Mesothelial cell of epicardium (in vitro differentiated cells): ENCODE measurements at regions not wholly inside any gene's neighbourhood (a gene's known extent, or its start where the extent isn't known, plus 50 kb on each side); places are given as distances from the start of the nearest gene placed in this dataset.

ENCODE experiments used
- DNase-seq, 2 experiments: peaks; one replicate each; pipeline ENCODE4 v3.0.0; 2021; ENCODE audit warnings: low spot score in 2 of 2; ENCODE audit not compliant: unreplicated experiment in 2 of 2
- H3K27ac Mint-ChIP-seq: 2 replicates; pipeline ENCODE4 v1.8.0; 2021; ENCODE audit warnings: mixed read lengths
- H3K27me3 Mint-ChIP-seq: 2 replicates; pipeline ENCODE4 v1.8.0; 2021; ENCODE audit warnings: low read depth, mixed read lengths
- H3K36me3 Mint-ChIP-seq: 2 replicates; pipeline ENCODE4 v1.8.0; 2021; ENCODE audit warnings: mixed read lengths
- H3K4me1 Mint-ChIP-seq: 2 replicates; pipeline ENCODE4 v1.8.0; 2021; ENCODE audit warnings: mixed read lengths
- H3K4me3 Mint-ChIP-seq: 2 replicates; pipeline ENCODE4 v1.8.0; 2021; ENCODE audit warnings: mild to moderate bottlenecking, moderate library complexity, mixed read lengths
- H3K9me3 Mint-ChIP-seq: 2 replicates; pipeline ENCODE4 v1.8.0; 2021; ENCODE audit warnings: mixed read lengths
- TF ChIP-seq, protein P1 (sequence below): fragments of 200-600 bp; sonication (generic); IDR thresholded peaks from one replicate; pipeline ENCODE4 v1.5.0; 2021; ENCODE audit warnings: antibody characterized with exemption; ENCODE audit not compliant: unreplicated experiment

DNA sequence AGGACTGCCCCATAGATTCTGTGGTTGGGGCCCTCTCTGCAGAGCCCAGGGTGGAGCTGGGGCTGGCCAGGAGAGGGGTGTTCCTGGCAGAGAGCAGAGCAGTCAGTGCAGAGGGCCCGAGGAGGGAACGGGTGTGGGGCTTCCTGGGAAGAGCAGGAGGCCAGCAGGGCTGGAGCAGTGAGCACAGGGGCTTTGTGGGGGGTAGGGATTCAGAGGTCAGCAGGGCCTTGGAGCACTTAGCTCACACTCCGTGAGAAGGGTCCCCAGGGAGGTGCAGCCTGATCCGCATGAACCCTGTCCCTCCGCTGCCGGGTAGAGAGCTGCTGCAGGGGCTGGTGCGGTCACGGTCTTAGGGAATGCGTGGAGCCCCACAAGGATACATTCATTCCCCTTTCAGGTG lies 113.0 kb upstream of the CIBAR2 start:
- TF ChIP-seq, protein P1, sequence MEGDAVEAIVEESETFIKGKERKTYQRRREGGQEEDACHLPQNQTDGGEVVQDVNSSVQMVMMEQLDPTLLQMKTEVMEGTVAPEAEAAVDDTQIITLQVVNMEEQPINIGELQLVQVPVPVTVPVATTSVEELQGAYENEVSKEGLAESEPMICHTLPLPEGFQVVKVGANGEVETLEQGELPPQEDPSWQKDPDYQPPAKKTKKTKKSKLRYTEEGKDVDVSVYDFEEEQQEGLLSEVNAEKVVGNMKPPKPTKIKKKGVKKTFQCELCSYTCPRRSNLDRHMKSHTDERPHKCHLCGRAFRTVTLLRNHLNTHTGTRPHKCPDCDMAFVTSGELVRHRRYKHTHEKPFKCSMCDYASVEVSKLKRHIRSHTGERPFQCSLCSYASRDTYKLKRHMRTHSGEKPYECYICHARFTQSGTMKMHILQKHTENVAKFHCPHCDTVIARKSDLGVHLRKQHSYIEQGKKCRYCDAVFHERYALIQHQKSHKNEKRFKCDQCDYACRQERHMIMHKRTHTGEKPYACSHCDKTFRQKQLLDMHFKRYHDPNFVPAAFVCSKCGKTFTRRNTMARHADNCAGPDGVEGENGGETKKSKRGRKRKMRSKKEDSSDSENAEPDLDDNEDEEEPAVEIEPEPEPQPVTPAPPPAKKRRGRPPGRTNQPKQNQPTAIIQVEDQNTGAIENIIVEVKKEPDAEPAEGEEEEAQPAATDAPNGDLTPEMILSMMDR = no peak
- peak overlapping the region; percentile 59 for H3K27ac Mint-ChIP-seq
- no peaks in the 10 kb centered on the region for H3K36me3 Mint-ChIP-seq
- H3K9me3 Mint-ChIP-seq = no peaks in the 10 kb centered on the region
- no peak for DNase-seq
- no peaks in the 10 kb centered on the region for H3K27me3 Mint-ChIP-seq
- no peak overlapping the region for H3K4me3 Mint-ChIP-seq
- H3K4me1 Mint-ChIP-seq = peaks cover 65% of the 10 kb centered on the region

GRCh38 chr16:85225721-85226120 lies 113.4 kb upstream of the CIBAR2 start:
- DNase-seq = no peak
- Mint-ChIP-seq H3K36me3 (no peaks in the 10 kb centered on the region), H3K4me3 (no peak overlapping the region), H3K4me1 (peaks cover 65% of the 10 kb centered on the region), H3K27ac (no peak overlapping the region), H3K27me3 (no peaks in the 10 kb centered on the region), H3K9me3 (no peaks in the 10 kb centered on the region)
- TF ChIP-seq, protein P1 = no peak

GRCh38 chr16:85227084-85227945 lies 115.0 kb upstream of the CIBAR2 start:
- H3K27ac Mint-ChIP-seq = peak overlapping the region; percentile 98
- no peak for DNase-seq
- no peaks in the 10 kb centered on the region for H3K9me3 Mint-ChIP-seq
- H3K36me3 Mint-ChIP-seq = no peaks in the 10 kb centered on the region
- H3K4me3 Mint-ChIP-seq = no peak overlapping the region
- peaks cover 69% of the 10 kb centered on the region for H3K4me1 Mint-ChIP-seq
- H3K27me3 Mint-ChIP-seq = no peaks in the 10 kb centered on the region
- TF ChIP-seq, protein P1 = no peak

DNA sequence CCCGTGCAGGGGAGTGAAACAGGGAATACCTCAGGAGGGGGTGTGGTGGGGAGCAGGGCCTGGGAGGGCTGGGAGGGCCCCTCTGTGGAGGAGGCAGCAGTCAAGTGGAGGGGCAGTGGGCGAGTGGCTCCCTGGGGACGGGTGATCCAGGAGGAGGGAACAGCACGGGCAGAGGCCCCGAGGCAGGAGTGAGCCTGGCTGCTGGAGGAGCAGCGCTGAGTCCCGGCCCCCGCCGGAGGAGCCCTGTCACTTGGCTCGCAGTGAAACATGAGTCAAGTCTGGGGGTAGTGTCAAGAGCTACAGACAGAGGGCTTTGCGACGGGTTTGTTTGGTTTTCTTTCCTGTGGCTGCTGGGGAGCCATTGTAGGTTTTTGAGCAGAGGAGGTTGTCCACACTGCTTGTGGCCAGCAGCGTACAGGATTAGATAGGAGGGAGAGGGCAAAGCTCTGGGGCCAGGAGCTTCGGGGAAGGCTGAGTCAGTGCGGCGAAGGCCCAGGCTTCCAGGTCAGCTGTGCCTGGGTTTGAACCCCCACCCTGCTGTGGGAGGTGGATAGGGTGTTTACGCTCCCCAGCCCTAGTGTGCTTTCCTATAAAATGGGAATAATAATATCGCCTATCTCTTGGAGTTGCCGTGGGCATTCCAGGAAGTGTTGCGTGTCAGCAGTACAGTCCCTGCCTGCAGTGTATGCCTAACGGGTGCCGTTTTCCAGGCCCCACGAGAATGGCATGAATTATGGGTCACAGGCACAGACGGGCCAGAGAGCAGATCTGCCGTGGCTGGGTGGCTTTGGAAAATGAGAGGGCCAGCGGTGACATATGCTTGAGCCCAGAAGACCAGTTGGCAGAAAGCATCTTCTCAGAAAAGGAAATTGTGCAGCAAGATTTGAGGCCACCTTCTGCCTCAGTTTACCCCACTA lies 115.9 kb upstream of the CIBAR2 start:
- peak overlapping the region; percentile 98 for H3K27ac Mint-ChIP-seq
- H3K9me3 Mint-ChIP-seq = no peaks in the 10 kb centered on the region
- no peaks in the 10 kb centered on the region for H3K36me3 Mint-ChIP-seq
- no peak overlapping the region for H3K4me3 Mint-ChIP-seq
- peaks cover 66% of the 10 kb centered on the region for H3K4me1 Mint-ChIP-seq
- DNase-seq = peak in 1 of 2 experiments; percentile 70
- H3K27me3 Mint-ChIP-seq = no peaks in the 10 kb centered on the region
- TF ChIP-seq, protein P1 = no peak

- H3K4me3 Mint-ChIP-seq = no peak overlapping the region
- H3K27ac Mint-ChIP-seq = peak overlapping the region; percentile 98
- H3K4me1 Mint-ChIP-seq = peaks cover 68% of the 10 kb centered on the region
- no peaks in the 10 kb centered on the region for H3K36me3 Mint-ChIP-seq
- TF ChIP-seq, protein P1 = no peak
- H3K27me3 Mint-ChIP-seq = no peaks in the 10 kb centered on the region
- H3K9me3 Mint-ChIP-seq = no peaks in the 10 kb centered on the region
- DNase-seq = no peak
Measured at GRCh38 chr16:85228970-85229430, 116.7 kb upstream of the CIBAR2 start.
